ENCODE measurements at regions not wholly inside any gene's neighbourhood (a gene's known extent, or its start where the extent isn't known, plus 50 kb on each side); places are given as distances from the start of the nearest gene placed in this dataset.

DNA sequence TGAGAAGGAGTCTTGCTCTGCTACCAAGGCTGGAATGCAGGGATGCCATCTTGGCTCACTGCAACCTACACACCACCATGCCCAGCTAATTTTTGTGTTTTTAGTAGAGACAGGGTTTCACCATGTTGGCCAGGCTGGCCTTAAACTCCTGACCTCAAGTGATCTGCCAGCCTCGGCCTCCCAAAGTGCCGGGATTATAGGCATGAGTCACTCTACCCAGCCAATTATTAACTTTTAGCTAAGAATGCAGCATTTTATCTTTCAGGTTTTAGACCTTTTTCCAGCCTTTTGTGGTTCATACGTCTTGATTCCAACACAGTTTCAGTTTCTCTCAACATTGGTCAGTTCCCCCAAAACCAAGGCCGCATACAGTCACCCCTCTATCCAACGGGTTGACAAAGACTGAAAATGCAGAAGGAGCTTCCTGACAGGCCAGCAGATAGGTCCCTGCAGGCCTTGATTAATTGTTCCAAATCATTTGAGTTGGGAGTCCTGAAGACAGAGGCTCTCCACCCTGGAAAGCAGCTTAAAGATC lies 262.2 kb upstream of the KLHL29 start (continued):
- TF ChIP-seq, protein P1, sequence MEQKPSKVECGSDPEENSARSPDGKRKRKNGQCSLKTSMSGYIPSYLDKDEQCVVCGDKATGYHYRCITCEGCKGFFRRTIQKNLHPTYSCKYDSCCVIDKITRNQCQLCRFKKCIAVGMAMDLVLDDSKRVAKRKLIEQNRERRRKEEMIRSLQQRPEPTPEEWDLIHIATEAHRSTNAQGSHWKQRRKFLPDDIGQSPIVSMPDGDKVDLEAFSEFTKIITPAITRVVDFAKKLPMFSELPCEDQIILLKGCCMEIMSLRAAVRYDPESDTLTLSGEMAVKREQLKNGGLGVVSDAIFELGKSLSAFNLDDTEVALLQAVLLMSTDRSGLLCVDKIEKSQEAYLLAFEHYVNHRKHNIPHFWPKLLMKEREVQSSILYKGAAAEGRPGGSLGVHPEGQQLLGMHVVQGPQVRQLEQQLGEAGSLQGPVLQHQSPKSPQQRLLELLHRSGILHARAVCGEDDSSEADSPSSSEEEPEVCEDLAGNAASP (CRISPR knock-in tag; IDR thresholded peaks at IDR 0.05; ENCODE audit: borderline replicate concordance), result peak; percentile 81; the same call in 1 of the 2 replicates
- TF ChIP-seq CCDC6 (CRISPR knock-in tag; IDR thresholded peaks at IDR 0.05), result no peak
- 0 out of 2 replicates have a peak, but pooled peaks have one; percentile 29 for TF ChIP-seq GATAD2A (CRISPR knock-in tag; IDR thresholded peaks at IDR 0.05)
- no peak for TF ChIP-seq ISX (CRISPR knock-in tag; conservative IDR thresholded peaks at IDR 0.05)
- 0 out of 4 replicates have a peak, but pooled peaks of 1 of the 2 experiments have one; percentile 31 for TF ChIP-seq NR2F1 (CRISPR knock-in tag; IDR thresholded peaks at IDR 0.05)
- peak; percentile 76 for TF ChIP-seq RXRB (CRISPR knock-in tag; IDR thresholded peaks at IDR 0.05; ENCODE audit: borderline replicate concordance)
- TF ChIP-seq ZSCAN12 (CRISPR knock-in tag; IDR thresholded peaks at IDR 0.05), result no peak
- no peak for TF ChIP-seq ELF3 (CRISPR knock-in tag; IDR thresholded peaks at IDR 0.05)
- no peak for TF ChIP-seq TMF1 (CRISPR knock-in tag; IDR thresholded peaks at IDR 0.05; ENCODE audit: low read depth)
- no peak for TF ChIP-seq NPAS2 (CRISPR knock-in tag; IDR thresholded peaks at IDR 0.05; ENCODE audit: borderline replicate concordance)
- peak; percentile 47; the same call in 1 of the 2 replicates for TF ChIP-seq ARID5B (CRISPR knock-in tag; IDR thresholded peaks at IDR 0.05)
- peak; percentile 22; the same call in 1 of the 2 replicates for TF ChIP-seq ZNF770 (CRISPR knock-in tag; IDR thresholded peaks at IDR 0.05)
- TF ChIP-seq SNAI1 (CRISPR knock-in tag; IDR thresholded peaks at IDR 0.05; ENCODE audit: borderline replicate concordance), result no peak
- peak; percentile 81 for TF ChIP-seq JUNB (CRISPR knock-in tag; IDR thresholded peaks at IDR 0.05; ENCODE audit: borderline replicate concordance)
- no peak for TF ChIP-seq ZNF572 (CRISPR knock-in tag; IDR thresholded peaks at IDR 0.05)
- TF ChIP-seq ZNF879 (CRISPR knock-in tag; IDR thresholded peaks at IDR 0.05), result no peak
- TF ChIP-seq HBP1 (CRISPR knock-in tag; IDR thresholded peaks at IDR 0.05; ENCODE audit: low read depth), result no peak
- TF ChIP-seq HNRNPH1 (optimal IDR thresholded peaks at IDR 0.05; ENCODE audit: low read depth, low read length), result no peak
- no peak for TF ChIP-seq MAFK (conservative IDR thresholded peaks at IDR 0.05 in 1 of 2, IDR thresholded peaks at IDR 0.05 in 1 of 2; ENCODE audit: low read length in 2 of 2)
- TF ChIP-seq FUBP1 (CRISPR knock-in tag; IDR thresholded peaks at IDR 0.05; ENCODE audit: borderline replicate concordance), result no peak

Data from HepG2 (cell line).